Hematopoietic multipotent progenitor cell (in vitro differentiated cells): ENCODE measurements at regions not wholly inside any gene's neighbourhood (a gene's known extent, or its start where the extent isn't known, plus 50 kb on each side); places are given as distances from the start of the nearest gene placed in this dataset.
"Not testable (repeated sequence)": the region's sequence is repeated elsewhere in the genome, so short reads cannot be mapped to it uniquely, and the experiment has no call there.

Experiments used
- DNase-seq, 3 donors: peaks; one replicate each; pipeline ENCODE4 v3.0.0-alpha.2; 2011 to 2015; ENCODE audit warnings: low read depth in 2 of 3, low spot score in 2 of 3

GRCh38 chr2:181737302-181737701, 57.0 kb upstream of the NEUROD1 start:
- DNase-seq, result not testable (repeated sequence)

GRCh38 chr2:181738074-181738473, 57.8 kb upstream of the NEUROD1 start:
- peak in 2 of 3 donors; percentile 32 to 46 for DNase-seq

GRCh38 chr2:181738563-181738962, 58.2 kb upstream of the NEUROD1 start:
- no peak for DNase-seq

GRCh38 chr2:181741756-181742155, 61.4 kb upstream of the NEUROD1 start:
- DNase-seq, result no peak

GRCh38 chr2:181742361-181742760, 62.0 kb upstream of the NEUROD1 start:
- DNase-seq, result no peak

GRCh38 chr2:181742922-181743722, 62.8 kb upstream of the NEUROD1 start:
- peak; percentile 3 to 86 (median 54) for DNase-seq

- no peak for DNase-seq
Observed at GRCh38 chr2:181743723-181744031, 63.4 kb upstream of the NEUROD1 start.

GRCh38 chr2:181745796-181746540, 65.7 kb upstream of the NEUROD1 start:
- DNase-seq, result no peak

GRCh38 chr2:181746844-181747243, 66.5 kb upstream of the NEUROD1 start:
- no peak for DNase-seq

- no peak for DNase-seq
Observed at GRCh38 chr2:181750305-181750704, 70.0 kb upstream of the NEUROD1 start.

- DNase-seq, result no peak
Observed at GRCh38 chr2:181751266-181752030, 71.1 kb upstream of the NEUROD1 start.

GRCh38 chr2:181752301-181752700, 72.0 kb upstream of the NEUROD1 start:
- peak in 1 of 3 donors; percentile 14 for DNase-seq

- no peak for DNase-seq
Observed at GRCh38 chr2:181753686-181754085, 73.4 kb upstream of the NEUROD1 start.

- DNase-seq, result no peak
Observed at GRCh38 chr2:181754105-181754504, 73.8 kb upstream of the NEUROD1 start.

GRCh38 chr2:181755181-181755580, 74.9 kb upstream of the NEUROD1 start:
- DNase-seq, result no peak

- DNase-seq, result no peak
Observed at GRCh38 chr2:181760521-181760920, 80.2 kb upstream of the NEUROD1 start.

GRCh38 chr2:181761175-181761574, 80.9 kb upstream of the NEUROD1 start:
- no peak for DNase-seq

GRCh38 chr2:181762000-181762399, 81.7 kb upstream of the NEUROD1 start:
- no peak for DNase-seq

- DNase-seq, result no peak
Observed at GRCh38 chr2:181762848-181763247, 82.5 kb upstream of the NEUROD1 start.

- DNase-seq, result no peak
Observed at GRCh38 chr2:181763423-181763822, 83.1 kb upstream of the NEUROD1 start.
